NAMALWA (cell line): ENCODE measurements at regions not wholly inside any gene's neighbourhood (a gene's known extent, or its start where the extent isn't known, plus 50 kb on each side); places are given as distances from the start of the nearest gene placed in this dataset.

Experiments
- DNase-seq: peaks from one replicate; pipeline ENCODE4 v3.0.0-alpha.2; 2015; ENCODE audit warnings: low spot score

GRCh38 chr1:198864695-198865094 is 225.9 kb downstream of the PTPRC start:
- DNase-seq: no peak

GRCh38 chr1:198865319-198865718 is 226.5 kb downstream of the PTPRC start:
- DNase-seq: no peak

- no peak for DNase-seq
These were observed 228.3 kb downstream of the PTPRC start for GRCh38 chr1:198867182-198867581.

GRCh38 chr1:198873696-198874230 is 234.9 kb downstream of the PTPRC start:
- no peak for DNase-seq

- no peak for DNase-seq
These were observed 237.6 kb downstream of the PTPRC start for GRCh38 chr1:198876371-198876871.

GRCh38 chr1:198878566-198878965 is 239.7 kb downstream of the PTPRC start:
- no peak for DNase-seq

GRCh38 chr1:198879711-198880306 is 241.0 kb downstream of the PTPRC start:
- DNase-seq: no peak

- DNase-seq: no peak
These were observed 241.6 kb downstream of the PTPRC start for GRCh38 chr1:198880397-198880796.

- DNase-seq: no peak
These were observed 242.2 kb downstream of the PTPRC start for GRCh38 chr1:198880818-198881597.

GRCh38 chr1:198883184-198883583 is 244.3 kb downstream of the PTPRC start:
- no peak for DNase-seq

GRCh38 chr1:198887866-198888265 is 249.0 kb downstream of the PTPRC start:
- DNase-seq: no peak

- DNase-seq: no peak
These were observed 249.6 kb downstream of the PTPRC start for GRCh38 chr1:198888379-198888943.

- DNase-seq: no peak
These were observed 250.3 kb downstream of the PTPRC start for GRCh38 chr1:198889101-198889500.

- DNase-seq: no peak
These were observed 250.9 kb downstream of the PTPRC start for GRCh38 chr1:198889749-198890148.

- no peak for DNase-seq
These were observed 251.5 kb downstream of the PTPRC start for GRCh38 chr1:198890214-198890930.

GRCh38 chr1:198892065-198892464 is 253.2 kb downstream of the PTPRC start:
- DNase-seq: no peak

GRCh38 chr1:198893141-198893540 is 254.3 kb downstream of the PTPRC start:
- no peak for DNase-seq

- no peak for DNase-seq
These were observed 255.1 kb downstream of the PTPRC start for GRCh38 chr1:198893763-198894444.

- no peak for DNase-seq
These were observed 262.4 kb downstream of the PTPRC start for GRCh38 chr1:198901266-198901665.

- DNase-seq: no peak
These were observed 263.8 kb downstream of the PTPRC start for GRCh38 chr1:198902655-198903054.

GRCh38 chr1:198903203-198903602 is 264.4 kb downstream of the PTPRC start:
- DNase-seq: no peak

- DNase-seq: no peak
These were observed 264.8 kb downstream of the PTPRC start for GRCh38 chr1:198903621-198904020.
